Muscle layer of duodenum (tissue), 2 donors: ENCODE measurements at regions not wholly inside any gene's neighbourhood (a gene's known extent, or its start where the extent isn't known, plus 50 kb on each side); places are given as distances from the start of the nearest gene placed in this dataset.
"Not testable (repeated sequence)": the region's sequence is repeated elsewhere in the genome, so short reads cannot be mapped to it uniquely, and the experiment has no call there.

Experiments
- H3K27ac ChIP-seq: one replicate; pipeline ENCODE4 v1.7.0; 2013; ENCODE audit warnings: mild to moderate bottlenecking, low read length
- H3K27me3 ChIP-seq: one replicate; pipeline ENCODE4 v1.7.0; 2013; ENCODE audit warnings: low read depth, mild to moderate bottlenecking, control low read depth, low read length
- H3K36me3 ChIP-seq, 2 donors: one replicate each; pipeline ENCODE4 v1.7.0; 2013; ENCODE audit warnings: low read length in 2 of 2, control low read depth in 1 of 2, mild to moderate bottlenecking in 1 of 2; ENCODE audit not compliant: insufficient read depth in 2 of 2, control insufficient read depth in 1 of 2
- H3K4me1 ChIP-seq, 2 donors: one replicate each; pipeline ENCODE4 v1.7.0; 2013; ENCODE audit warnings: low read length in 2 of 2, mild to moderate bottlenecking in 2 of 2, control low read depth in 1 of 2, moderate library complexity in 1 of 2; ENCODE audit not compliant: insufficient read depth in 2 of 2, control insufficient read depth in 1 of 2
- H3K4me3 ChIP-seq, 2 donors: one replicate each; pipeline ENCODE4 v1.7.0; 2013; ENCODE audit warnings: low read length in 2 of 2, low read depth in 1 of 2, mild to moderate bottlenecking in 1 of 2
- H3K9me3 ChIP-seq, 2 donors: one replicate each; pipeline ENCODE4 v1.7.0; 2013; ENCODE audit warnings: low read length in 2 of 2, control low read depth in 1 of 2, mild to moderate bottlenecking in 1 of 2; ENCODE audit not compliant: control insufficient read depth in 1 of 2
- donor health status: healthy.

GRCh38 chr7:26954951-26955350 is 90.6 kb upstream of the SKAP2 start:
- Histone ChIP-seq H3K4me3 (no peak overlapping the region), H3K27me3 (no peaks in the 10 kb centered on the region), H3K27ac (no peak overlapping the region), H3K36me3 (no peaks in the 10 kb centered on the region), H3K4me1 (no peaks in the 10 kb centered on the region), H3K9me3 (no peaks in the 10 kb centered on the region)

GRCh38 chr7:26951407-26951950 is 87.1 kb upstream of the SKAP2 start:
- no peaks in the 10 kb centered on the region for H3K27me3 ChIP-seq
- no peaks in the 10 kb centered on the region for H3K36me3 ChIP-seq
- H3K27ac ChIP-seq = no peak overlapping the region
- H3K4me1 ChIP-seq = no peaks in the 10 kb centered on the region
- H3K9me3 ChIP-seq = no peaks in the 10 kb centered on the region
- H3K4me3 ChIP-seq = no peak overlapping the region

- Histone ChIP-seq H3K4me1 (no peaks in the 10 kb centered on the region), H3K36me3 (no peaks in the 10 kb centered on the region), H3K27me3 (no peaks in the 10 kb centered on the region), H3K4me3 (no peak overlapping the region), H3K9me3 (no peaks in the 10 kb centered on the region), H3K27ac (no peak overlapping the region)
These were observed 86.5 kb upstream of the SKAP2 start for GRCh38 chr7:26950889-26951288.

- no peaks in the 10 kb centered on the region for H3K9me3 ChIP-seq
- H3K4me1 ChIP-seq = no peaks in the 10 kb centered on the region
- no peak overlapping the region for H3K27ac ChIP-seq
- H3K36me3 ChIP-seq = no peaks in the 10 kb centered on the region
- H3K27me3 ChIP-seq = no peaks in the 10 kb centered on the region
- H3K4me3 ChIP-seq = no peak overlapping the region
These were observed 84.9 kb upstream of the SKAP2 start for GRCh38 chr7:26949319-26949718.

GRCh38 chr7:26948617-26949118 is 84.3 kb upstream of the SKAP2 start:
- no peaks in the 10 kb centered on the region for H3K27me3 ChIP-seq
- no peaks in the 10 kb centered on the region for H3K9me3 ChIP-seq
- no peak overlapping the region for H3K27ac ChIP-seq
- H3K4me1 ChIP-seq = no peaks in the 10 kb centered on the region
- H3K36me3 ChIP-seq = no peaks in the 10 kb centered on the region
- H3K4me3 ChIP-seq = no peak overlapping the region

GRCh38 chr7:26944501-26945358 is 80.3 kb upstream of the SKAP2 start:
- H3K27ac ChIP-seq = no peak overlapping the region
- H3K9me3 ChIP-seq = no peaks in the 10 kb centered on the region
- no peaks in the 10 kb centered on the region for H3K4me1 ChIP-seq
- H3K36me3 ChIP-seq = no peaks in the 10 kb centered on the region
- no peaks in the 10 kb centered on the region for H3K27me3 ChIP-seq
- no peak overlapping the region for H3K4me3 ChIP-seq

GRCh38 chr7:26937939-26938623 is 73.7 kb upstream of the SKAP2 start:
- no peak overlapping the region for H3K27ac ChIP-seq
- H3K36me3 ChIP-seq = no peaks in the 10 kb centered on the region
- no peaks in the 10 kb centered on the region for H3K27me3 ChIP-seq
- no peaks in the 10 kb centered on the region for H3K9me3 ChIP-seq
- no peaks in the 10 kb centered on the region for H3K4me1 ChIP-seq
- no peak overlapping the region for H3K4me3 ChIP-seq

GRCh38 chr7:26937306-26937705 is 72.9 kb upstream of the SKAP2 start:
- H3K36me3 ChIP-seq = no peaks in the 10 kb centered on the region
- no peaks in the 10 kb centered on the region for H3K9me3 ChIP-seq
- no peak overlapping the region for H3K4me3 ChIP-seq
- H3K27ac ChIP-seq = no peak overlapping the region
- H3K4me1 ChIP-seq = no peaks in the 10 kb centered on the region
- no peaks in the 10 kb centered on the region for H3K27me3 ChIP-seq

- H3K4me3 ChIP-seq, H3K27ac ChIP-seq, H3K9me3 ChIP-seq, H3K27me3 ChIP-seq, H3K4me1 ChIP-seq, H3K36me3 ChIP-seq: not testable (repeated sequence)
These were observed 68.2 kb upstream of the SKAP2 start for GRCh38 chr7:26932616-26933015.

- Histone ChIP-seq H3K4me1 (no peaks in the 10 kb centered on the region), H3K27me3 (no peaks in the 10 kb centered on the region), H3K9me3 (no peaks in the 10 kb centered on the region)
These were observed 66.5 kb upstream of the SKAP2 start for GRCh38 chr7:26930845-26931244.

GRCh38 chr7:26930201-26930600 is 65.8 kb upstream of the SKAP2 start:
- Histone ChIP-seq H3K27me3 (no peaks in the 10 kb centered on the region), H3K4me3 (no peak overlapping the region), H3K36me3 (no peaks in the 10 kb centered on the region), H3K27ac (no peak overlapping the region), H3K4me1 (no peaks in the 10 kb centered on the region), H3K9me3 (no peaks in the 10 kb centered on the region)

More at GRCh38 chr7:26930845-26931244, 66.5 kb upstream of the SKAP2 start:
- H3K27ac ChIP-seq = no peak overlapping the region
- H3K36me3 ChIP-seq = no peaks in the 10 kb centered on the region
- no peak overlapping the region for H3K4me3 ChIP-seq
